ENCODE measurements at regions not wholly inside any gene's neighbourhood (a gene's known extent, or its start where the extent isn't known, plus 50 kb on each side); places are given as distances from the start of the nearest gene placed in this dataset.

DNA sequence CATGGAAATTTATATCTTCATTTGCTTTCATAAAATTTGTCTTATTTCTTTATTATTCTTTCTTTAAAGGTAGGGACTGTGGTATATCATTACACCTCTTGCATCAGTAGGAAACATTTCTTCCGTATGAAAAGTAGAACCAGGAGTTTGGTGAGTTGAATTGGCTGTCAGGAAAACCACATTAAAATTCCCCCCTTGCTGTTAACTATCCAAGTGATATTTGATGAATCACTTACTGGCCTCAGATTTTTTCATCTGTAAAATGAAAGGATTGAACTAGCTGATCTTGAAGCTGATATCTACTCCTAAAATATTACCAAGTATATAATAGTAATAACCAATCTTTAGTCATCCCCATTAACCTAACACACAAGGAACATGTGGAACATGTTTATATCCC lies 460.9 kb downstream of the GJA1 start:
- intact Hi-C loops (cut with micrococcal nuclease; ENCODE audit: unreplicated experiment): no loop called here
- Histone ChIP-seq H3K4me3 (ENCODE audit: low read depth in 2 of 2, low read length in 2 of 2) (no peak overlapping the region), H3K27me3 (ENCODE audit: control insufficient read depth, insufficient read depth, low read length) (no peaks in the 10 kb centered on the region), H3K27ac (ENCODE audit: low read length) (no peak overlapping the region), H3K36me3 (ENCODE audit: control insufficient read depth, insufficient read depth, low read length) (no peaks in the 10 kb centered on the region), H3K4me1 (ENCODE audit: control insufficient read depth, insufficient read depth, low read length) (no peaks in the 10 kb centered on the region), H3K9me3 (ENCODE audit: control insufficient read depth, insufficient read depth, low read depth, low read length) (0 out of 2 replicates have a peak, but pooled peaks cover 6% of the 10 kb centered on the region)
- ChIA-PET CTCF (no interaction called here), POLR2A (no interaction called here)
- ATAC-seq (no peak), DNase-seq (ENCODE audit: low read depth, low spot score) (no peak)
- in situ Hi-C loops (cut with HindIII; ENCODE audit: low pct_unique_long_range_greater_than_20kb, low sequenced_read_pairs): no loop called here
- TF ChIP-seq TCF7L2 (IDR thresholded peaks at IDR 0.05; ENCODE audit: low read depth, low read length) (no peak), POLR2AphosphoS5 (IDR thresholded peaks at IDR 0.05; ENCODE audit: low read depth, low read length) (no peak), SIN3A (IDR thresholded peaks at IDR 0.05; ENCODE audit: borderline replicate concordance, insufficient read depth, low read depth, low read length) (no peak)
- TF ChIP-seq, protein P1, sequence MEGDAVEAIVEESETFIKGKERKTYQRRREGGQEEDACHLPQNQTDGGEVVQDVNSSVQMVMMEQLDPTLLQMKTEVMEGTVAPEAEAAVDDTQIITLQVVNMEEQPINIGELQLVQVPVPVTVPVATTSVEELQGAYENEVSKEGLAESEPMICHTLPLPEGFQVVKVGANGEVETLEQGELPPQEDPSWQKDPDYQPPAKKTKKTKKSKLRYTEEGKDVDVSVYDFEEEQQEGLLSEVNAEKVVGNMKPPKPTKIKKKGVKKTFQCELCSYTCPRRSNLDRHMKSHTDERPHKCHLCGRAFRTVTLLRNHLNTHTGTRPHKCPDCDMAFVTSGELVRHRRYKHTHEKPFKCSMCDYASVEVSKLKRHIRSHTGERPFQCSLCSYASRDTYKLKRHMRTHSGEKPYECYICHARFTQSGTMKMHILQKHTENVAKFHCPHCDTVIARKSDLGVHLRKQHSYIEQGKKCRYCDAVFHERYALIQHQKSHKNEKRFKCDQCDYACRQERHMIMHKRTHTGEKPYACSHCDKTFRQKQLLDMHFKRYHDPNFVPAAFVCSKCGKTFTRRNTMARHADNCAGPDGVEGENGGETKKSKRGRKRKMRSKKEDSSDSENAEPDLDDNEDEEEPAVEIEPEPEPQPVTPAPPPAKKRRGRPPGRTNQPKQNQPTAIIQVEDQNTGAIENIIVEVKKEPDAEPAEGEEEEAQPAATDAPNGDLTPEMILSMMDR (IDR thresholded peaks at IDR 0.05): no peak
- TF ChIP-seq, protein P2, sequence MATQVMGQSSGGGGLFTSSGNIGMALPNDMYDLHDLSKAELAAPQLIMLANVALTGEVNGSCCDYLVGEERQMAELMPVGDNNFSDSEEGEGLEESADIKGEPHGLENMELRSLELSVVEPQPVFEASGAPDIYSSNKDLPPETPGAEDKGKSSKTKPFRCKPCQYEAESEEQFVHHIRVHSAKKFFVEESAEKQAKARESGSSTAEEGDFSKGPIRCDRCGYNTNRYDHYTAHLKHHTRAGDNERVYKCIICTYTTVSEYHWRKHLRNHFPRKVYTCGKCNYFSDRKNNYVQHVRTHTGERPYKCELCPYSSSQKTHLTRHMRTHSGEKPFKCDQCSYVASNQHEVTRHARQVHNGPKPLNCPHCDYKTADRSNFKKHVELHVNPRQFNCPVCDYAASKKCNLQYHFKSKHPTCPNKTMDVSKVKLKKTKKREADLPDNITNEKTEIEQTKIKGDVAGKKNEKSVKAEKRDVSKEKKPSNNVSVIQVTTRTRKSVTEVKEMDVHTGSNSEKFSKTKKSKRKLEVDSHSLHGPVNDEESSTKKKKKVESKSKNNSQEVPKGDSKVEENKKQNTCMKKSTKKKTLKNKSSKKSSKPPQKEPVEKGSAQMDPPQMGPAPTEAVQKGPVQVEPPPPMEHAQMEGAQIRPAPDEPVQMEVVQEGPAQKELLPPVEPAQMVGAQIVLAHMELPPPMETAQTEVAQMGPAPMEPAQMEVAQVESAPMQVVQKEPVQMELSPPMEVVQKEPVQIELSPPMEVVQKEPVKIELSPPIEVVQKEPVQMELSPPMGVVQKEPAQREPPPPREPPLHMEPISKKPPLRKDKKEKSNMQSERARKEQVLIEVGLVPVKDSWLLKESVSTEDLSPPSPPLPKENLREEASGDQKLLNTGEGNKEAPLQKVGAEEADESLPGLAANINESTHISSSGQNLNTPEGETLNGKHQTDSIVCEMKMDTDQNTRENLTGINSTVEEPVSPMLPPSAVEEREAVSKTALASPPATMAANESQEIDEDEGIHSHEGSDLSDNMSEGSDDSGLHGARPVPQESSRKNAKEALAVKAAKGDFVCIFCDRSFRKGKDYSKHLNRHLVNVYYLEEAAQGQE (IDR thresholded peaks at IDR 0.05; ENCODE audit: insufficient read depth in 1 of 2, low read depth in 2 of 2, low read length in 1 of 2): no peak
- BruUV-seq (replicated peaks): no TSS peak

DNA sequence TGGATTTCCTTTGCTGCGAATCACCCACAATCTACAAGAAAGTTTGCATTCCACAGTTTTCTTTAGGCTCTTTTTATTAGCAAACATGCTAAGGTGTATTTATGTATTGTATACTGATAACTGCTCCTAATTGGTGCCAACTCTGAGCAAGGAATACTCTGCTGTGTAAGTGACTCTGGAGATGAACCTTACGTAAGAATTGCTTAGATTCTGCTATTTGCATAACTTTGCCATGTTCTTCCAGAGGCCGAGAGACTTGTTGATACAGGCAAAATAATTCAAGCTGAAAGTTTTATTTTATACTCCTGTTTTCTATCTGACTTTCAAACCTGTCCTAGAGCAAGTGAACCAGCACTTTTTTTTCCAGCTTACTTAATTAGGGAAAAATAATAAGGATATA lies 461.3 kb downstream of the GJA1 start:
- ChIA-PET POLR2A (no interaction called here), CTCF (no interaction called here)
- Histone ChIP-seq H3K27ac (ENCODE audit: low read length) (no peak overlapping the region), H3K27me3 (ENCODE audit: control insufficient read depth, insufficient read depth, low read length) (no peaks in the 10 kb centered on the region), H3K4me3 (ENCODE audit: low read depth in 2 of 2, low read length in 2 of 2) (no peak overlapping the region), H3K9me3 (ENCODE audit: control insufficient read depth, insufficient read depth, low read depth, low read length) (0 out of 2 replicates have a peak, but pooled peaks cover 6% of the 10 kb centered on the region), H3K4me1 (ENCODE audit: control insufficient read depth, insufficient read depth, low read length) (no peaks in the 10 kb centered on the region), H3K36me3 (ENCODE audit: control insufficient read depth, insufficient read depth, low read length) (no peaks in the 10 kb centered on the region)
- no peak for DNase-seq (ENCODE audit: low read depth, low spot score)
- ATAC-seq: no peak
- TF ChIP-seq SIN3A (IDR thresholded peaks at IDR 0.05; ENCODE audit: borderline replicate concordance, insufficient read depth, low read depth, low read length) (no peak), POLR2AphosphoS5 (IDR thresholded peaks at IDR 0.05; ENCODE audit: low read depth, low read length) (no peak), TCF7L2 (IDR thresholded peaks at IDR 0.05; ENCODE audit: low read depth, low read length) (no peak)
- TF ChIP-seq, protein P1 (IDR thresholded peaks at IDR 0.05): no peak
- TF ChIP-seq, protein P2 (IDR thresholded peaks at IDR 0.05; ENCODE audit: insufficient read depth in 1 of 2, low read depth in 2 of 2, low read length in 1 of 2): no peak
- intact Hi-C loops (cut with micrococcal nuclease; ENCODE audit: unreplicated experiment) (no loop called here), in situ Hi-C loops (cut with HindIII; ENCODE audit: low pct_unique_long_range_greater_than_20kb, low sequenced_read_pairs) (no loop called here)
- BruUV-seq (replicated peaks): no TSS peak

All from Panc1 (cell line).